Coronary artery (tissue), 2 donors: ENCODE measurements at regions not wholly inside any gene's neighbourhood (a gene's known extent, or its start where the extent isn't known, plus 50 kb on each side); places are given as distances from the start of the nearest gene placed in this dataset.
A peak's percentile ranks its signal among the peaks of the same experiment; 100 is the strongest.

Experiments used
- DNase-seq: peaks from one replicate; pipeline ENCODE4 v3.0.0-alpha.2; 2017; ENCODE audit warnings: low spot score
- H3K27ac ChIP-seq, 2 donors: fragments of 200-600 bp; sonication (generic); one replicate each; pipeline ENCODE4 v1.5.1; 2016 to 2019
- H3K4me3 ChIP-seq: fragments of 200-600 bp; sonication (generic); 2 replicates; pipeline ENCODE4 v1.5.1; 2016; ENCODE audit warnings: mild to moderate bottlenecking, moderate library complexity
- TF ChIP-seq, protein P1 (sequence below): fragments of 200-600 bp; sonication (generic); IDR thresholded peaks from one replicate; pipeline ENCODE4 v1.5.1; 2019; ENCODE audit warnings: antibody characterized with exemption

DNA sequence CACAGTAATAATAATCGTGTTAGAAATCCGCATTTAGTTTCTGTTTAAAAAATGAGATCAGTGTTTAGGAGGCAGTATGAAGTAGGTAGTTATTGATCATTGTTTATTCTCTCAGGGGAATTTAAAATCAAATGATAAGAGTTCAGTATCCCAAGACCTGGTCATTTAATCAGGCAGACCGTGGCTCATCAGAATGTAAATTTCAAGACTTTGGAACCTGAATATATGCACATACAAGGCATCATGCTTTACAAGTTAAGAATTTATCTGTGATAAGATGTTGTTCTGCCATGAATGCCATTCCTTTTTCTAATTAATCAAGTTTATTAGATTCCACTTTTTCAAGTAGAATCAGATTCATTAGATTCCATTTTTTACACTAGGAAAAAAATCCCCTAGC lies 133.5 kb upstream of the MAOA start:
- no peak overlapping the region for H3K4me3 ChIP-seq
- H3K27ac ChIP-seq = no peak overlapping the region
- TF ChIP-seq, protein P1, sequence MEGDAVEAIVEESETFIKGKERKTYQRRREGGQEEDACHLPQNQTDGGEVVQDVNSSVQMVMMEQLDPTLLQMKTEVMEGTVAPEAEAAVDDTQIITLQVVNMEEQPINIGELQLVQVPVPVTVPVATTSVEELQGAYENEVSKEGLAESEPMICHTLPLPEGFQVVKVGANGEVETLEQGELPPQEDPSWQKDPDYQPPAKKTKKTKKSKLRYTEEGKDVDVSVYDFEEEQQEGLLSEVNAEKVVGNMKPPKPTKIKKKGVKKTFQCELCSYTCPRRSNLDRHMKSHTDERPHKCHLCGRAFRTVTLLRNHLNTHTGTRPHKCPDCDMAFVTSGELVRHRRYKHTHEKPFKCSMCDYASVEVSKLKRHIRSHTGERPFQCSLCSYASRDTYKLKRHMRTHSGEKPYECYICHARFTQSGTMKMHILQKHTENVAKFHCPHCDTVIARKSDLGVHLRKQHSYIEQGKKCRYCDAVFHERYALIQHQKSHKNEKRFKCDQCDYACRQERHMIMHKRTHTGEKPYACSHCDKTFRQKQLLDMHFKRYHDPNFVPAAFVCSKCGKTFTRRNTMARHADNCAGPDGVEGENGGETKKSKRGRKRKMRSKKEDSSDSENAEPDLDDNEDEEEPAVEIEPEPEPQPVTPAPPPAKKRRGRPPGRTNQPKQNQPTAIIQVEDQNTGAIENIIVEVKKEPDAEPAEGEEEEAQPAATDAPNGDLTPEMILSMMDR = no peak
- no peak for DNase-seq

DNA sequence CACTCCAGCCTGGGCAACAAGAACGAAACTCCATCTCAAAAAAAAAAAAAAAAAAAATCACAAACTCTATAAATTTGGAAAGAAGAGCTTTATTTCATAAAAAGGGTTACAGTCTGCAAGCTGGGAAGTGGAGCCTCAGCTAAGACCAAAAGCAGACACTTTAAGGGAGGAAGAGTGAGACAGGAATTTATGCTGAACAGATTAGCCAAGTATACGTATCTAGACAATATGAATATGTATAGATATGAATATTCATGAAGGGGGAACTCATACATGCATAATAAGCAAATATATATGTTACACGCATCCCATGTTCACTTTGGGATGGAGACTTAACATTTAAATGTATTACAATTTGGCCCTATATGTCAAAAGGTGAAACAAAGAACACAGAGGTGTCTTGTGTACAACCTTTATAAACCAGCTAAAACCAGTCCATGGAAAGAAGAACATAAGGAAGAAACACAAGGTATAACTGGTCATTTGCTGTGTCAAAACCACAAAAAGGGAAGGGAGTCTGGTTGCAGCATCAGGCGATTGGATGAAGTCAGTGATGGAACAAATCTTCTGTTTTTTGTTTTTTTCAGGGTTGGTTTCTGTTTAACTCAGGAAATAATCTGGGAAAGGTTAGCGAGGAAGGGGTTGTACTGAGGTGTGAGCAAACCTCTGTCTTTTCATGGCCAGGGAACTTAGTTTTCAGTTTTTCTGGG lies 130.0 kb upstream of the MAOA start:
- TF ChIP-seq, protein P1 = no peak

DNA sequence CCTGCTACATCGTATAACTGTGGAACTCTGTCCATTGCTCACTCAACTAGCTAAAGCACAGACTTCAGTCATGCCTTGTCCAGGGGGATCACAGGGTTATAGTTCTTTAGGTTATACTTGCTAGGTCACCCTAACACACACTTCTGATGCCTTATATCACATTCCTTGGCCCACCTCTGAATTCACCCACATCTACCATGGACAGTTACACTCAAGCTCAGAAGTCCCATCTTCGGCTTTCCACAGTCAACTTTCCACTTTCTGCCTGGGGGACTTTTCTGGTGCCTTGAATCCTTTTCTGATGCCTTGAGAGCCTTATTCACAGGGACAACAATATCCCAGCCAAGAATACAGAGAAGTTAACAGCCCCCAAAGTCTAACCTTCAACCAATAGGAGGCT lies 129.2 kb upstream of the MAOA start:
- no peak overlapping the region for H3K4me3 ChIP-seq
- H3K27ac ChIP-seq = no peak overlapping the region
- TF ChIP-seq, protein P1 = no peak
- no peak for DNase-seq

More for the DNA sequence above, 130.0 kb upstream of the MAOA start:
- DNase-seq = no peak
- no peak overlapping the region for H3K27ac ChIP-seq
- no peak overlapping the region for H3K4me3 ChIP-seq

DNA sequence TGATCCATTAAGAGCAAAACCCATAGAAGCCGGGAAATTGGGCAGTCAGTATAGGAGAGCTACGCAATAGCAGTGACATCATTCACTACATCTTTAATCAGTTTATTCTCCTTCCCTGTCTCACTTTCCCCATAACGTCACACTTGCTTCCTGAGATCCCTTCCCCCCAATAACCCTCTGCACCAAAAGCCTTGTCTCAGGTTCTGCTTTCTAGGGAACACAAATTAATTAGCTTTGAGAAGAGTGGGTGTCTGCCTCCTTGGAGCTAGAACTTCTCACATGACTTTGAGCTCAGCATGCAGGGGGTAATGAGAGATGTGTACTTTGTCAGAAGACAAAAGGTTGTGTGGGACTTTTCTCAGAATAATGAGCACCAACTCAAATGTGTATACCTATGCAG lies 128.3 kb upstream of the MAOA start:
- Histone ChIP-seq H3K27ac (no peak overlapping the region), H3K4me3 (no peak overlapping the region)
- TF ChIP-seq, protein P1 = no peak
- DNase-seq = no peak

DNA sequence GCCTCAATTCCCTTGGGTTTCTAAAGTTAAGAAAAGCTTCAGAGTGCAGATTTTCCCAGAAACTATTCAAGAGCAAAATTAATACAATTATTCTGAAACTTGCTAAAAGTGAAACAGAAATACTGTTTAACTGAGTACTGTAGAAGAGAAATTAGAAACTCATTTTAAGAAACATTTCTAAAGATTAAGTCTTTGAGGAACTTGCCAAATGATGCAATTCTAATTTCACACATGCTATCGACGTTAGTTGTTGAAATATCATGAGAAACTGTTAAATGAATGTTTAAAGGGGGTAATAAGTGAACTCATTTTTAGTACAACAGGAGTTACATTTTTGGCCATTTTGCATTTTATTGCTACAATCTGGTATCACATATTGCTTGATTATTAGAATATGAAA lies 125.3 kb upstream of the MAOA start:
- no peak for DNase-seq
- H3K4me3 ChIP-seq = no peak overlapping the region
- TF ChIP-seq, protein P1 = no peak
- H3K27ac ChIP-seq = no peak overlapping the region

DNA sequence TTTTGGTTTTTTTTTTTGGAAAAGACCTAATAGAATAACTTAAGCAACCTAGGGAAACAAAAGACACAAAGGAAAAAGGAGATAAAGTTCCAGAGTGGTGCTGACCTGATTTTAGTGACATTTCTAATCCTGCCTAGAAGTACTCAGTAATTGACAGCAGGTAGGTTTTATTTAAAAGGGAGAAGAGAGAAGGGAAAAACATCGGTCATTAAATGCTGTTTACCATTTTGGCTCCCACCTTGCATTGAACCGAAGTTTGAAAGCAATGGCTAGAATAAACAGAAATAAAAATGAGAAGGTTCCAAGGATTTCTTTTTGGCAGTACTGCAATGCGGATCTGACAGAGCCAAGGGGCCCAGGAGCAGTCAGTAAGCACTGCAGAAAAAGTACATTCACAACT lies 115.8 kb upstream of the MAOA start:
- H3K27ac ChIP-seq = no peak overlapping the region
- TF ChIP-seq, protein P1 = no peak
- no peak overlapping the region for H3K4me3 ChIP-seq
- no peak for DNase-seq

DNA sequence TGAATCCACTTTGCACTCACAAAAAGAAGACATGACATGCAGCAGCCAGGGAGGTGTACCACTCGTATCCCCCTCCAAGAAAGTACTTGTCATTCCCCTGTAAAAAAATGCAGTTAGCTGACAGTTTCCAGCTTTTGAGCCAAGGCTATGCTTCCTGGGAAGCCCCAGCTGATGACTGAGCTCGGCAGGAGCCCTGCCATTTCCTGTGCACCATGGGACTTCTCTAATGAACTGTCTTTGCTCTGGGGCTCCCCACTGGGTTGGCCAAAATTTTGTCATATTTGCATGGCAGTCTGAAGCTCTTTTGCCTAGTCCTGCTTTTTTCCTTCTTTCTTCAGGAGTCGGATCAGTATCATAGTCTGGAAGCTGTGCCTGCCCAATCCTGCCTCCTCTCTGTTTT lies 104.5 kb upstream of the MAOA start:
- TF ChIP-seq, protein P1 = no peak
- H3K27ac ChIP-seq = no peak overlapping the region
- peak overlapping the region; percentile 48 for H3K4me3 ChIP-seq
- no peak for DNase-seq
